ENCODE measurements at regions not wholly inside any gene's neighbourhood (a gene's known extent, or its start where the extent isn't known, plus 50 kb on each side); places are given as distances from the start of the nearest gene placed in this dataset.

GRCh38 chr2:147150241-147150635 is 694.6 kb upstream of the ACVR2A start:
- no CpG with 5 or more reads among the region's 4 CpGs for WGBS (ENCODE audit: extremely low coverage, insufficient read length, low lambda C conversion rate)
- no peak overlapping the region for H3K4me2 ChIP-seq (ENCODE audit: insufficient read depth, insufficient read length, low read length)
- no peak overlapping the region for H4K8ac ChIP-seq (replicated peaks; ENCODE audit: insufficient read length, low read depth, low read length)
- H3K18ac ChIP-seq (ENCODE audit: insufficient read length, low read depth, low read length) = no peak overlapping the region
- Mint-ChIP-seq H3K36me3 (ENCODE audit: insufficient read depth in 1 of 3, low read depth in 3 of 3) (peaks cover 10 to 33% (median 13%) of the 10 kb centered on the region in 3 experiments), H3K4me3 (no peak overlapping the region), H3K4me1 (no peaks in the 10 kb centered on the region), H3K27ac (no peak overlapping the region), H3K9me3 (peaks cover 25 to 28% of the 10 kb centered on the region in 2 experiments), H3K27me3 (ENCODE audit: low read depth) (no peaks in the 10 kb centered on the region; the same call in 1 of the 2 replicates)
- H3K9me3 ChIP-seq (ENCODE audit: control insufficient read depth, low read depth, low read length) = peaks cover 13% of the 10 kb centered on the region
- no peak overlapping the region for H2AK5ac ChIP-seq (ENCODE audit: insufficient read length, low read length)
- H4K91ac ChIP-seq (ENCODE audit: insufficient read length, low read depth, low read length) = no peak overlapping the region
- H2BK12ac ChIP-seq (ENCODE audit: insufficient read length, low read depth, low read length) = no peak overlapping the region
- DNase-seq = no peak
- no peak overlapping the region for H3K4ac ChIP-seq (ENCODE audit: low read depth, low read length)
- H3K23me2 ChIP-seq (ENCODE audit: insufficient read length, low read depth, low read length, poor library complexity, severe bottlenecking) = no peaks in the 10 kb centered on the region
- H2BK15ac ChIP-seq (ENCODE audit: low read depth, low read length) = no peak overlapping the region
- no peak for TF ChIP-seq CTCF (conservative IDR thresholded peaks at IDR 0.05)
- H2BK120ac ChIP-seq (ENCODE audit: low read depth, low read length, poor library complexity, severe bottlenecking) = no peak overlapping the region
- no peak overlapping the region for H2BK5ac ChIP-seq (ENCODE audit: insufficient read length, low read length)
- H3K9ac ChIP-seq (ENCODE audit: extremely low read depth, insufficient read length, low read length) = no peak overlapping the region
- no peaks in the 10 kb centered on the region for H3K79me1 ChIP-seq (ENCODE audit: insufficient read depth, low read depth, low read length, poor library complexity, severe bottlenecking)
- H3K56ac ChIP-seq (ENCODE audit: insufficient read length, low read depth, low read length) = no peak overlapping the region
- H4K5ac ChIP-seq (ENCODE audit: insufficient read length, low read depth, low read length) = no peak overlapping the region
- H3K14ac ChIP-seq (ENCODE audit: insufficient read depth, low read length) = no peak overlapping the region
- H3K4me1 ChIP-seq (ENCODE audit: insufficient read depth, low read length) = no peaks in the 10 kb centered on the region
- no peak overlapping the region for H2AFZ ChIP-seq (ENCODE audit: low read length)
- H2BK20ac ChIP-seq (ENCODE audit: low read depth, low read length, poor library complexity, severe bottlenecking) = no peak overlapping the region
- no peak overlapping the region for H3K23ac ChIP-seq (ENCODE audit: insufficient read length, low read depth, low read length)
- H3K79me2 ChIP-seq (ENCODE audit: insufficient read depth, low read length) = no peaks in the 10 kb centered on the region
- no peak overlapping the region for H3T11ph ChIP-seq (ENCODE audit: low read length)
- H3K27ac ChIP-seq (ENCODE audit: insufficient read length, low read depth, low read length) = no peak overlapping the region
- H4K20me1 ChIP-seq (ENCODE audit: control insufficient read depth, insufficient read depth, insufficient read length) = no peaks in the 10 kb centered on the region
- no peaks in the 10 kb centered on the region for H3K27me3 ChIP-seq (ENCODE audit: insufficient read depth, low read length)
